PFSK-1 (cell line): ENCODE measurements at regions not wholly inside any gene's neighbourhood (a gene's known extent, or its start where the extent isn't known, plus 50 kb on each side); places are given as distances from the start of the nearest gene placed in this dataset.

Experiments
- FOXP2 ChIP-seq: optimal IDR thresholded peaks from 2 replicates; pipeline ENCODE3; 2011; ENCODE audit warnings: borderline replicate concordance, control low read depth, inconsistent platforms; ENCODE audit not compliant: insufficient read depth; ENCODE audit errors: extremely low read length, extremely low read depth
- POLR2AphosphoS5 ChIP-seq: IDR thresholded peaks from 2 replicates; pipeline ENCODE4 v1.6.1; 2012; ENCODE audit warnings: low read depth, mild to moderate bottlenecking, control low read depth, low read length, moderate library complexity
- REST ChIP-seq, 2 experiments: IDR thresholded peaks; 2 replicates each; pipeline versions ENCODE4 v1.6.1 to v1.8.0; 2011 to 2012; ENCODE audit warnings: low read depth in 2 of 2, low read length in 2 of 2, control low read depth in 1 of 2, inconsistent platforms in 1 of 2, mild to moderate bottlenecking in 1 of 2, moderate library complexity in 1 of 2; ENCODE audit not compliant: insufficient read depth in 1 of 2
- SIN3A ChIP-seq: IDR thresholded peaks from 2 replicates; pipeline ENCODE4 v1.6.1; 2012; ENCODE audit warnings: mild to moderate bottlenecking, low read length, moderate library complexity, borderline replicate concordance; ENCODE audit not compliant: insufficient read depth
- TAF1 ChIP-seq: IDR thresholded peaks from 2 replicates; pipeline ENCODE4 v1.6.1; 2012; ENCODE audit warnings: low read length, control low read depth, borderline replicate concordance; ENCODE audit not compliant: insufficient read depth

- TF ChIP-seq REST (IDR thresholded peaks at IDR 0.05; ENCODE audit: insufficient read depth in 1 of 2, low read depth in 2 of 2, low read length in 2 of 2) (no peak), FOXP2 (no peak), POLR2AphosphoS5 (no peak), SIN3A (no peak), TAF1 (no peak)
Measured at GRCh38 chr5:57948091-57948490, 465.5 kb upstream of the ACTBL2 start.

GRCh38 chr5:57947181-57947580, 464.6 kb upstream of the ACTBL2 start:
- TF ChIP-seq POLR2AphosphoS5 (no peak), SIN3A (no peak), REST (IDR thresholded peaks at IDR 0.05; ENCODE audit: insufficient read depth in 1 of 2, low read depth in 2 of 2, low read length in 2 of 2) (no peak)

- TF ChIP-seq FOXP2 (no peak), REST (IDR thresholded peaks at IDR 0.05; ENCODE audit: insufficient read depth in 1 of 2, low read depth in 2 of 2, low read length in 2 of 2) (no peak)
Measured at GRCh38 chr5:57940879-57941278, 458.3 kb upstream of the ACTBL2 start.

- TF ChIP-seq POLR2AphosphoS5 (no peak), SIN3A (no peak), FOXP2 (no peak), REST (IDR thresholded peaks at IDR 0.05; ENCODE audit: insufficient read depth in 1 of 2, low read depth in 2 of 2, low read length in 2 of 2) (no peak), TAF1 (no peak)
Measured at GRCh38 chr5:57940236-57940635, 457.6 kb upstream of the ACTBL2 start.

- TF ChIP-seq REST (IDR thresholded peaks at IDR 0.05; ENCODE audit: insufficient read depth in 1 of 2, low read depth in 2 of 2, low read length in 2 of 2) (no peak), SIN3A (no peak), FOXP2 (no peak), TAF1 (no peak), POLR2AphosphoS5 (no peak)
Measured at GRCh38 chr5:57939771-57940170, 457.2 kb upstream of the ACTBL2 start.
